Mesenchymal stem cell (in vitro differentiated cells and primary cell): ENCODE measurements at regions not wholly inside any gene's neighbourhood (a gene's known extent, or its start where the extent isn't known, plus 50 kb on each side); places are given as distances from the start of the nearest gene placed in this dataset.
A peak's percentile ranks its signal among the peaks of the same experiment; 100 is the strongest.

ENCODE experiments used
- DNase-seq: peaks from one replicate; pipeline ENCODE4 v3.0.0-alpha.2; 2013
- H2AFZ ChIP-seq: one replicate; pipeline ENCODE4 v1.6.1; 2013; ENCODE audit warnings: low read depth, mild to moderate bottlenecking, control low read depth, inconsistent platforms, low read length, moderate library complexity
- H2AK5ac ChIP-seq: 2 replicates; pipeline ENCODE4 v1.6.1; 2013; ENCODE audit warnings: low read length, moderate library complexity, mild to moderate bottlenecking, inconsistent platforms; ENCODE audit not compliant: severe bottlenecking
- H2BK120ac ChIP-seq: one replicate; pipeline ENCODE4 v1.6.1; 2013; ENCODE audit warnings: low read depth, mild to moderate bottlenecking, inconsistent platforms, low read length, moderate library complexity
- H2BK12ac ChIP-seq, 2 experiments: one replicate each; pipeline ENCODE4 v1.6.1; 2013; ENCODE audit warnings: inconsistent platforms in 2 of 2, low read length in 2 of 2, mild to moderate bottlenecking in 2 of 2, moderate library complexity in 2 of 2, control low read depth in 1 of 2
- H2BK15ac ChIP-seq: one replicate; pipeline ENCODE4 v1.6.1; 2013; ENCODE audit warnings: mild to moderate bottlenecking, low read depth, inconsistent platforms; ENCODE audit not compliant: poor library complexity, severe bottlenecking
- H2BK5ac ChIP-seq: 2 replicates; pipeline ENCODE4 v1.6.1; 2013; ENCODE audit warnings: low read depth, mild to moderate bottlenecking, low read length, control low read depth, inconsistent platforms; ENCODE audit not compliant: poor library complexity, severe bottlenecking
- H3K14ac ChIP-seq, 2 experiments: one replicate each; pipeline ENCODE4 v1.6.1; 2013; ENCODE audit warnings: inconsistent platforms in 2 of 2, low read length in 2 of 2, control low read depth in 1 of 2, mild to moderate bottlenecking in 1 of 2, moderate library complexity in 1 of 2
- H3K18ac ChIP-seq, 2 experiments: one replicate each; pipeline ENCODE4 v1.6.1; 2013; ENCODE audit warnings: inconsistent platforms in 2 of 2, low read length in 2 of 2, control low read depth in 1 of 2, low read depth in 1 of 2, mild to moderate bottlenecking in 1 of 2
- H3K23ac ChIP-seq, 2 experiments: one replicate each; pipeline ENCODE4 v1.6.1; 2013; ENCODE audit warnings: inconsistent platforms in 2 of 2, low read length in 2 of 2, mild to moderate bottlenecking in 2 of 2, moderate library complexity in 2 of 2, control low read depth in 1 of 2
- H3K27ac ChIP-seq: 2 replicates; pipeline ENCODE4 v1.5.1; 2013; ENCODE audit warnings: mild to moderate bottlenecking, moderate library complexity, low read length, control low read depth, inconsistent platforms; ENCODE audit not compliant: poor library complexity, severe bottlenecking
- H3K27me3 ChIP-seq, 2 experiments: 2 replicates each; pipeline versions ENCODE4 v1.6.1 to v1.7.0; 2013; ENCODE audit warnings: low read length in 2 of 2, mild to moderate bottlenecking in 2 of 2, moderate library complexity in 2 of 2, control low read depth in 1 of 2, inconsistent platforms in 1 of 2; ENCODE audit not compliant: control insufficient read depth in 1 of 2, insufficient read depth in 1 of 2
- H3K36me3 ChIP-seq, 2 experiments: 2 replicates each; pipeline versions ENCODE4 v1.6.1 to v1.7.0; 2013; ENCODE audit warnings: low read length in 2 of 2, control low read depth in 1 of 2, inconsistent platforms in 1 of 2, low read depth in 1 of 2, mild to moderate bottlenecking in 1 of 2; ENCODE audit not compliant: insufficient read depth in 2 of 2, control insufficient read depth in 1 of 2
- H3K4ac ChIP-seq, 2 experiments: one replicate each; pipeline ENCODE4 v1.6.1; 2013; ENCODE audit warnings: inconsistent platforms in 2 of 2, low read length in 2 of 2, mild to moderate bottlenecking in 2 of 2, moderate library complexity in 2 of 2, control low read depth in 1 of 2, low read depth in 1 of 2
- H3K4me1 ChIP-seq: 2 replicates; pipeline ENCODE4 v1.6.1; 2013; ENCODE audit warnings: low read depth, low read length, control low read depth; ENCODE audit not compliant: control insufficient read depth, insufficient read depth
- H3K4me2 ChIP-seq: 2 replicates; pipeline ENCODE4 v1.6.1; 2013; ENCODE audit warnings: low read length, mild to moderate bottlenecking, inconsistent platforms; ENCODE audit not compliant: poor library complexity, severe bottlenecking
- H3K4me3 ChIP-seq, 2 experiments: 2 replicates each; pipeline versions ENCODE4 v1.5.1 to v1.7.0; 2013; ENCODE audit warnings: low read length in 2 of 2, mild to moderate bottlenecking in 2 of 2, control low read depth in 1 of 2, low read depth in 1 of 2; ENCODE audit not compliant: insufficient read depth in 1 of 2
- H3K79me1 ChIP-seq: replicated peaks from 2 replicates; pipeline ENCODE4 v1.6.1; 2013; ENCODE audit warnings: mild to moderate bottlenecking, control low read depth, low read length, inconsistent platforms; ENCODE audit not compliant: poor library complexity, severe bottlenecking
- H3K9ac ChIP-seq: 2 replicates; pipeline ENCODE4 v1.7.0; 2013; ENCODE audit warnings: mild to moderate bottlenecking, low read length, moderate library complexity
- H3K9me3 ChIP-seq: 2 replicates; pipeline ENCODE4 v1.7.0; 2013; ENCODE audit warnings: mild to moderate bottlenecking, low read length; ENCODE audit not compliant: control insufficient read depth
- H4K8ac ChIP-seq: one replicate; pipeline ENCODE4 v1.6.1; 2013; ENCODE audit warnings: inconsistent platforms, mild to moderate bottlenecking, low read length, moderate library complexity
- H4K91ac ChIP-seq: one replicate; pipeline ENCODE4 v1.6.1; 2013; ENCODE audit warnings: mild to moderate bottlenecking, low read length, inconsistent platforms
- WGBS: methylation state at CpG from one replicate; pipeline ENCODE4 v1.1.7; 2013; ENCODE audit warnings: mixed read lengths; 5-methylcytosine and 5-hydroxymethylcytosine counted together

GRCh38 chr10:62453274-62453673 lies 79.1 kb downstream of the ZNF365 start:
- H3K23ac ChIP-seq: no peak overlapping the region
- no peaks in the 10 kb centered on the region for H3K27me3 ChIP-seq
- H3K79me1 ChIP-seq: no peaks in the 10 kb centered on the region
- H3K9me3 ChIP-seq: no peaks in the 10 kb centered on the region
- H3K27ac ChIP-seq: no peak overlapping the region
- H3K9ac ChIP-seq: no peak overlapping the region
- H2BK5ac ChIP-seq: no peak overlapping the region
- no peaks in the 10 kb centered on the region for H3K36me3 ChIP-seq
- 94% methylated on average over 3 of the region's 3 CpGs for WGBS
- H2BK12ac ChIP-seq: no peak overlapping the region
- H3K14ac ChIP-seq: no peak overlapping the region
- no peak overlapping the region for H4K91ac ChIP-seq
- no peak overlapping the region for H3K4me2 ChIP-seq
- no peak overlapping the region for H2BK15ac ChIP-seq
- no peak overlapping the region for H2AK5ac ChIP-seq
- H3K18ac ChIP-seq: no peak overlapping the region
- no peak overlapping the region for H4K8ac ChIP-seq
- peaks cover 2% of the 10 kb centered on the region for H3K4me1 ChIP-seq
- no peak overlapping the region for H3K4me3 ChIP-seq
- DNase-seq: no peak
- H3K4ac ChIP-seq: no peak overlapping the region
- H2AFZ ChIP-seq: no peak overlapping the region
- no peak overlapping the region for H2BK120ac ChIP-seq

DNA sequence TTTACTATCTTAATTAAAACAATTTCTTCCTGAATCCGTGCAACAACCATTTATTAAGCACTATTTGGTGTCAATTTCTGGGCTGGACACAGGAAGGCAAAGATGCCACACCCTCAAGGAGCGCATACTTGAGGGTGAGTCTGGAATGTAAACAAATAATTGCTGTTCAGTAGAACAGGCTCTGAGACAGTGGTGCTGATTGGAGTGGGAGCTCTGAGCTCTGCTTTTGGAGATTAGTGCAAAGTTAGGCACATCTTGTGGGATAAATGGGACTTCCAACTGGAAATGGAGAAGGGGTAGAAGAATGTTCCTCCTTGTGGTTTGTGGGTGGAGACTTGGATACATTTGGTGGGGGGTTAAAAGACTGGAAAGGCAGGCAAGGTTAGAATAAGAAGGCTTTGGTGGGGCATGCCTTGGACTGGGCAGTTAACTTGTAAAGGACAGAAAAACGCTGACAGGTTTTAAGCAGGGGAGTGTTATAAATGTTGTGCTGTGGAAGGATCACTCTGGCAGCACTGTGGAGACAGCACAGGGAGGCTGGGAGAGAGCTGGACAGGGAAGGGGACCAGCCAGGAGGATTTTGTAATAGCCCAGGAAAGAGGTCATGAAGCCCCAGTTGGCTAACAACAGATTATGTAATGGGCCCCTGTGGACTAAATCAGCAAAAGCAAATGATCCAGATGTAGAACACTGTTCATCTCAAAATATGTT lies 80.7 kb downstream of the ZNF365 start:
- no peak overlapping the region for H4K91ac ChIP-seq
- peak overlapping the region; percentile 28 for H3K27ac ChIP-seq
- peaks cover 2% of the 10 kb centered on the region for H3K4me1 ChIP-seq
- H3K4me2 ChIP-seq: no peak overlapping the region
- peak overlapping the region; percentile 3 to 72 for H3K18ac ChIP-seq
- peak overlapping the region; percentile 48 for H3K9ac ChIP-seq
- no peak overlapping the region for H3K14ac ChIP-seq
- WGBS: 17% methylated on average over 3 of the region's 3 CpGs
- H4K8ac ChIP-seq: peak overlapping the region; percentile 63
- peak; percentile 65 for DNase-seq
- peak overlapping the region; percentile 27 to 67 for H2BK12ac ChIP-seq
- no peak overlapping the region for H2BK5ac ChIP-seq
- no peak overlapping the region for H2AK5ac ChIP-seq
- peak overlapping the region in 1 of 2 experiments; percentile 36 for H3K4me3 ChIP-seq
- H3K36me3 ChIP-seq: no peaks in the 10 kb centered on the region
- H2BK120ac ChIP-seq: peak overlapping the region; percentile 27
- no peaks in the 10 kb centered on the region for H3K9me3 ChIP-seq
- H3K23ac ChIP-seq: no peak overlapping the region
- no peak overlapping the region for H3K4ac ChIP-seq
- H3K79me1 ChIP-seq: no peaks in the 10 kb centered on the region
- H2AFZ ChIP-seq: no peak overlapping the region
- no peaks in the 10 kb centered on the region for H3K27me3 ChIP-seq
- no peak overlapping the region for H2BK15ac ChIP-seq

- Histone ChIP-seq H4K8ac (peak overlapping the region; percentile 30), H3K4me3 (no peak overlapping the region), H3K23ac (no peak overlapping the region), H3K4ac (no peak overlapping the region), H2BK15ac (peak overlapping the region; percentile 54), H3K36me3 (no peaks in the 10 kb centered on the region), H3K18ac (peak overlapping the region in 1 of 2 experiments; percentile 72), H2BK12ac (peak overlapping the region; percentile 18 to 71), H3K9ac (no peak overlapping the region), H3K4me2 (no peak overlapping the region), H3K14ac (no peak overlapping the region), H2AK5ac (no peak overlapping the region), H2AFZ (no peak overlapping the region), H3K27ac (no peak overlapping the region), H2BK5ac (no peak overlapping the region), H4K91ac (peak overlapping the region; percentile 35), H3K9me3 (no peaks in the 10 kb centered on the region), H3K79me1 (no peaks in the 10 kb centered on the region), H2BK120ac (no peak overlapping the region), H3K27me3 (no peaks in the 10 kb centered on the region), H3K4me1 (peaks cover 2% of the 10 kb centered on the region)
- WGBS: 98% methylated on average over 3 of the region's 5 CpGs
- no peak for DNase-seq
These were observed 82.5 kb downstream of the ZNF365 start for GRCh38 chr10:62456611-62457101.

GRCh38 chr10:62457196-62457595 lies 83.0 kb downstream of the ZNF365 start:
- Histone ChIP-seq H2BK12ac (peak overlapping the region; percentile 71 to 84), H3K4me1 (peaks cover 2% of the 10 kb centered on the region), H3K9me3 (no peaks in the 10 kb centered on the region), H3K14ac (no peak overlapping the region), H3K27me3 (no peaks in the 10 kb centered on the region), H2AFZ (no peak overlapping the region), H4K91ac (peak overlapping the region; percentile 35), H2BK5ac (no peak overlapping the region), H2BK15ac (no peak overlapping the region), H3K4ac (peak overlapping the region in 1 of 2 experiments; percentile 35), H3K79me1 (no peaks in the 10 kb centered on the region), H3K27ac (no peak overlapping the region), H4K8ac (no peak overlapping the region), H3K18ac (peak overlapping the region in 1 of 2 experiments; percentile 72), H2AK5ac (no peak overlapping the region), H3K4me3 (no peak overlapping the region), H3K36me3 (no peaks in the 10 kb centered on the region), H3K9ac (no peak overlapping the region), H3K23ac (no peak overlapping the region), H2BK120ac (no peak overlapping the region), H3K4me2 (no peak overlapping the region)
- no CpG with 5 or more reads among the region's 2 CpGs for WGBS
- no peak for DNase-seq
